ENCODE measurements at regions not wholly inside any gene's neighbourhood (a gene's known extent, or its start where the extent isn't known, plus 50 kb on each side); places are given as distances from the start of the nearest gene placed in this dataset.

DNA sequence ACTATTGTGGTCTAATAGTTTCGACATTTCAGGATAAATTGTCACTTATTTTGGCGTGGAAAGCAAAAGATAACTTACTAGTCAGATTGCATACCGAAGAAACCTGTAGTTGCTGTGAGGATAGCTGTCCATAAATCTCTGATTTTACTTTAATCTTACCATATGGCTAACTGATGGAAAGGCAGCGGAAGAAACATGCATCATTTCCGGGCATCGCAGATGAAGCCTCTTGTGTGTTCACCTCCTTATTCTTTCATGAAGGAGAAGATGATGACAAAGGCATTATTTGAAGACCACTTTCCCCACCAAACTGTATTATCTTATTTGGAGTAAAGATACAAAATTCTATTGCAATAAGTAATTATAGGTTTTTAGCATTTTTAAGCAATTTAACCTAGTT, 763.6 kb upstream of the SLITRK6 start:
- Mint-ChIP-seq H3K4me1 (peaks cover 2% of the 10 kb centered on the region), H3K27ac (no peak overlapping the region), H3K9me3 (no peaks in the 10 kb centered on the region), H3K27me3 (ENCODE audit: insufficient read depth, low read depth) (no peaks in the 10 kb centered on the region), H3K4me3 (no peak overlapping the region), H3K36me3 (no peaks in the 10 kb centered on the region)
- Histone ChIP-seq H3K27ac (no peak overlapping the region), H3K4me2 (no peak overlapping the region), H3K4me3 (no peak overlapping the region), H3K79me2 (ENCODE audit: low read depth) (no peaks in the 10 kb centered on the region), H3K9ac (no peak overlapping the region), H4K20me1 (ENCODE audit: low read depth) (no peaks in the 10 kb centered on the region), H3K9me3 (ENCODE audit: low read depth) (no peaks in the 10 kb centered on the region), H3F3A (ENCODE audit: low read depth) (no peaks in the 10 kb centered on the region), H3K27me3 (no peaks in the 10 kb centered on the region), H3K36me3 (no peaks in the 10 kb centered on the region), H2AFZ (replicated peaks) (no peak overlapping the region), H3K4me1 (peaks cover 3% of the 10 kb centered on the region)
- TF ChIP-seq EZH2 (IDR thresholded peaks at IDR 0.05) = no peak
- no peak for TF ChIP-seq EZH2phosphoT487 (IDR thresholded peaks at IDR 0.05)
- TF ChIP-seq, protein P1, sequence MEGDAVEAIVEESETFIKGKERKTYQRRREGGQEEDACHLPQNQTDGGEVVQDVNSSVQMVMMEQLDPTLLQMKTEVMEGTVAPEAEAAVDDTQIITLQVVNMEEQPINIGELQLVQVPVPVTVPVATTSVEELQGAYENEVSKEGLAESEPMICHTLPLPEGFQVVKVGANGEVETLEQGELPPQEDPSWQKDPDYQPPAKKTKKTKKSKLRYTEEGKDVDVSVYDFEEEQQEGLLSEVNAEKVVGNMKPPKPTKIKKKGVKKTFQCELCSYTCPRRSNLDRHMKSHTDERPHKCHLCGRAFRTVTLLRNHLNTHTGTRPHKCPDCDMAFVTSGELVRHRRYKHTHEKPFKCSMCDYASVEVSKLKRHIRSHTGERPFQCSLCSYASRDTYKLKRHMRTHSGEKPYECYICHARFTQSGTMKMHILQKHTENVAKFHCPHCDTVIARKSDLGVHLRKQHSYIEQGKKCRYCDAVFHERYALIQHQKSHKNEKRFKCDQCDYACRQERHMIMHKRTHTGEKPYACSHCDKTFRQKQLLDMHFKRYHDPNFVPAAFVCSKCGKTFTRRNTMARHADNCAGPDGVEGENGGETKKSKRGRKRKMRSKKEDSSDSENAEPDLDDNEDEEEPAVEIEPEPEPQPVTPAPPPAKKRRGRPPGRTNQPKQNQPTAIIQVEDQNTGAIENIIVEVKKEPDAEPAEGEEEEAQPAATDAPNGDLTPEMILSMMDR (IDR thresholded peaks at IDR 0.05) = no peak
- DNase-seq (ENCODE audit: low spot score) = no peak

DNA sequence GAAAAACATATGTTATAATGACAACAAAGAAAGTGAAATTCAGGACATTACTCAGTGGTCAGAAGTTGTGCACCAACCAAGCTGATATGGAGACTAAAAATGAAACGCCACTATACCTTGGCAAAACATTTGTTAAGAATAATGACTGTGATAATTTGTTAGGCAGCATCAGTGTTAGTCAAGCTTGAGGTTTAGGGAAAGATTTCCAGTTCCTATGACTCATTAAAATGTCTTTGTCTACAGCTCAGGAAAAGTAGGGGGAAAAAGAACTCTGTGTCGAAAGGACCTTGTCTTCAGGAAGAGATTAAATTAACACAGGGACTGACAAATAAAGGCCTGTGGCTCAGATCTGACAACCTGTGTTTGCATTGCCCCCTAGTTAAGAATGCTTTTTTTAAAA, 764.1 kb upstream of the SLITRK6 start:
- H4K20me1 ChIP-seq (ENCODE audit: low read depth) = no peaks in the 10 kb centered on the region
- Mint-ChIP-seq H3K27ac (no peak overlapping the region), H3K9me3 (no peaks in the 10 kb centered on the region), H3K4me3 (no peak overlapping the region), H3K36me3 (no peaks in the 10 kb centered on the region), H3K27me3 (ENCODE audit: insufficient read depth, low read depth) (no peaks in the 10 kb centered on the region), H3K4me1 (peaks cover 2% of the 10 kb centered on the region)
- TF ChIP-seq EZH2 (IDR thresholded peaks at IDR 0.05) (no peak), EZH2phosphoT487 (IDR thresholded peaks at IDR 0.05) (no peak)
- TF ChIP-seq, protein P1 (IDR thresholded peaks at IDR 0.05) = no peak
- H3K4me1 ChIP-seq = peaks cover 3% of the 10 kb centered on the region
- no peaks in the 10 kb centered on the region for H3K79me2 ChIP-seq (ENCODE audit: low read depth)
- H3K4me2 ChIP-seq = no peak overlapping the region
- no peaks in the 10 kb centered on the region for H3K27me3 ChIP-seq
- H3K4me3 ChIP-seq = no peak overlapping the region
- H2AFZ ChIP-seq (replicated peaks) = no peak overlapping the region
- no peak overlapping the region for H3K27ac ChIP-seq
- no peak overlapping the region for H3K9ac ChIP-seq
- H3F3A ChIP-seq (ENCODE audit: low read depth) = no peaks in the 10 kb centered on the region
- no peaks in the 10 kb centered on the region for H3K36me3 ChIP-seq
- no peak for DNase-seq (ENCODE audit: low spot score)
- no peaks in the 10 kb centered on the region for H3K9me3 ChIP-seq (ENCODE audit: low read depth)

DNA sequence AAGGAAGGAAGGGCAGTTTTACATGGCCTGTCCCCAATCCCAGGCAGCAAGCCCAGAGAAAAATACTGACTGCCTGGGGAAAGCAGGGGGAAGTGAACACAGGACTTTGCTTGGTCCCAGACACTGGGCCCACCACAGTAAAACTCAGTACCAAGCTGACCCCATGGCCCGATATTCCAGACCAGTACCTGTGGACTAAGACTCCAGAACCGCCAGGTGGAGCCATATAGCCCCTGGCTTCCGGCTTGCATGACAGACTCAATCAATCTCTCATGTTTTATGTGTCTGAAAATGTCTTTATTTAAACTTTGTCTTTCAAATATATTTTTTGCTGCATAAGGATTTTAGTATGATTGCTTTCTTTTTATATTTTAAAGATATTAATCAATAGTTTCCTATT, 767.9 kb upstream of the SLITRK6 start:
- Histone ChIP-seq H3K9me3 (ENCODE audit: low read depth) (no peaks in the 10 kb centered on the region), H3K79me2 (ENCODE audit: low read depth) (no peaks in the 10 kb centered on the region), H3K4me2 (no peak overlapping the region), H3K4me3 (no peak overlapping the region), H3K4me1 (no peaks in the 10 kb centered on the region), H3K27me3 (no peaks in the 10 kb centered on the region), H4K20me1 (ENCODE audit: low read depth) (no peaks in the 10 kb centered on the region), H3K9ac (no peak overlapping the region), H3K36me3 (no peaks in the 10 kb centered on the region), H2AFZ (replicated peaks) (no peak overlapping the region), H3K27ac (no peak overlapping the region), H3F3A (ENCODE audit: low read depth) (no peaks in the 10 kb centered on the region)
- peak; percentile 36 for DNase-seq (ENCODE audit: low spot score)
- TF ChIP-seq, protein P1 (IDR thresholded peaks at IDR 0.05) = peak; percentile 52
- TF ChIP-seq EZH2 (IDR thresholded peaks at IDR 0.05) (no peak), EZH2phosphoT487 (IDR thresholded peaks at IDR 0.05) (no peak)
- no peaks in the 10 kb centered on the region for H3K9me3 Mint-ChIP-seq
- no peaks in the 10 kb centered on the region for H3K36me3 Mint-ChIP-seq
- H3K4me1 Mint-ChIP-seq = peaks cover 2% of the 10 kb centered on the region
- peaks cover 2% of the 10 kb centered on the region for H3K27me3 Mint-ChIP-seq (ENCODE audit: insufficient read depth, low read depth)
- H3K27ac Mint-ChIP-seq = no peak overlapping the region
- no peak overlapping the region for H3K4me3 Mint-ChIP-seq

All from neural progenitor cell (in vitro differentiated cells).